Activated T-helper 9 cell treated with anti-CD3 and anti-CD28 coated beads, Interleukin-2, amount 50 U/mL, for 16 hours (primary cell): ENCODE measurements at regions not wholly inside any gene's neighbourhood (a gene's known extent, or its start where the extent isn't known, plus 50 kb on each side); places are given as distances from the start of the nearest gene placed in this dataset.
"Not testable (repeated sequence)": the region's sequence is repeated elsewhere in the genome, so short reads cannot be mapped to it uniquely, and the experiment has no call there.

Source experiments
- DNase-seq: peaks from one replicate; pipeline ENCODE4 v3.0.0-alpha.2; 2020; ENCODE audit warnings: low read depth

DNA sequence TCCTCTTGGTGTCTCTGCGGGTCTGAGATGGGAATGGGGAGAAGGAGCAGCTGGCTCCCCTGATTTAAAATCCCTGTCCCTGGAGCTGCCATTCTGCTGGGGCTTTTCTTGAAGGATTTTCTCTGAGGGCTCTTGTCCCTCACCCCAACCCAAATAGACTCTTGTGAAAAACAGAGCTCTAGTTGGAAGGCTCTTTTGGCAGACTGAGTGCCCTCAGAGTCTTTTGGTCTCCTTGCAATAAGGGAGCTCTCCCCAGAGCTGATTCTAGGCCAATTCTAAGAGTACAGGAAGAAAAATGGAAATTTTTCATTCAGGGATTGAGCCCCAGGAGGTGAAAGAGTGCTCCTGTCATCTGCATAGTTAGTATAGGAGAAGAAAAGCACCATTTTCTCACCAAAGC lies 238.3 kb downstream of the COG6 start:
- DNase-seq, result no peak

DNA sequence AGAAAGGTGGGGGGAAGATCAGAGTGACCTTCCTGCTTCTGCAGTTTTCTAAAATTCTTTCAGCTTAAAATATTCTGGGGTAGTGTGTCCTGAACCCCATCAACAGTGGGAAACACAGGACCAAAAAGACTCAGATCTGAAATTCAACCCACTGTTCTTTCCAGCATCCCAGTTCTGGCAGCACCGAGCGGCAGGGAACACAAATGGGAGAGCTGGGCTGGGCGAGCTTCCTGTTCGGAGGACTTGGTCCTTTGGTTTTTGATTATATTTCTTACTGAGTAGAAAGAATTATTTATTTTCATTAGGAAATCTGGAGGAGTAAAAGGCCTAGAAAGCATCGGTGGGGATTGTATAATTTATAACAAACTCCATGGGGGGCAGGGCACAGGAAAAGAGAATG lies 239.1 kb downstream of the COG6 start:
- DNase-seq, result no peak

DNA sequence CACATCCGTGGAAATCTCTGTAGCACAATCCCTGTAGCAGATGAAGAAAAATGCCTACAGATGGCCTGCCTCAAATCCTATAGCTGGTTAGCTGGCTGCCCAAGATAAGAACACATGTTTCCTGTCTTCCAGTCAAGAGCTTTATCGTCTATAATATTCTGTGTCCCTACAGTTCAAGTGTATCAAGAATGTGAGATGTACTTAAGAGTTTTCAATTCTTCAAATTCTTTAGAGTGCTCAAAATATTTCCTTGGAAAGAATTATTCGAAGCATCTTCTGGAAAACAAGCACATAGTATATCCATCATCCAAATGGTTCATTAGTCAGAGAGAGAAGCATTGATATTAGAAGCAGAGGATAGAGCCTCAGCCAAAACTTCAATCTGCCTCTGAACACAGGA lies 239.8 kb downstream of the COG6 start:
- DNase-seq, result no peak

DNA sequence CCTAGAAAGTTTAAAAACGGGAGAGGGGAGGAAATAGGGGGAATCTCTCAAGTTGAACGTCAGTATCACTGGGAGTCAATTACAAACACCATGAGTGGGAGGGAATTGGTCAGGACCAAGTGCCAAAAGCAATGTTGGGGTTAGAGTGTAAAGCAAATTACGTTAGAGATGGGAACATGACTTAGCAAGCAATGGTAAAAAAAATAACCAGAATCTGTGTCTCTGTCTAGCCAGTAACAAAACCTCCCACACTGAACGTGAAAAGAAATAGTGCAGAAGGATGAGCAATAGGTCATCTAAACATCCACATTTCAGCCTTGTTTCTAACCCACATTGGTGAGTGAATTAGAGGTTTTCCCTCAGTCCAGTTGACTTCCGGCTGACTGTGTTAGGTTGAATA lies 242.2 kb downstream of the COG6 start:
- DNase-seq, result no peak

DNA sequence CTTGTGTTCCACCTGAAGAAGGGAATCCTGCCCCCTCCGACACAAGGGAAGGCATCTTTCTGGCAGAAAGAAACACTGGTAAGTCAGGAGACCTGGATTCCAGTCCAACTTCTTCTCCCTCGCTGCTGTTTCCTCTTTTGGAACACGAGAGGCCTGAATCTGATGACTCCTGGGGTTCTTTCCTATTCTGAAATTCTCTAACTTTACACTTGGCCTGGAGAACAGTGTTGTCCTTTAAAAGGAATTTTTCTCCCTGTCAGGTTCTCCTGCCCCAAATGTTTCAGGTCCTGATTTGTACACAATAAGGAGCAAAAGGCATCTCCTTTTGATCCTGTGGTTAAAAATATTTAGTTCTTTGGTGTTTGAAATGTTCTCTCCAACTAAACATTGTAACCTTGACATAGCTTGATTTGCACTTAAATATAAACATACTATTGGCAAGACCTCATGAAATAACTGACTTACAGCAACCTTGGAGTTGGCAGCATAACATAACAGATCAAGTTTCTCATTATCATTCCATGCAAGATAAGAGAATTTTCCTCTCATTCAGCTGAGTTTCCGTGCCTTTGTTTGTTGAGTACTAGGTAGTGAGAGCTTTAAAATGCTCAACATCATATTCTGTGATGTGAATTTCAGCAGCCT lies 244.8 kb downstream of the COG6 start:
- DNase-seq, result no peak

DNA sequence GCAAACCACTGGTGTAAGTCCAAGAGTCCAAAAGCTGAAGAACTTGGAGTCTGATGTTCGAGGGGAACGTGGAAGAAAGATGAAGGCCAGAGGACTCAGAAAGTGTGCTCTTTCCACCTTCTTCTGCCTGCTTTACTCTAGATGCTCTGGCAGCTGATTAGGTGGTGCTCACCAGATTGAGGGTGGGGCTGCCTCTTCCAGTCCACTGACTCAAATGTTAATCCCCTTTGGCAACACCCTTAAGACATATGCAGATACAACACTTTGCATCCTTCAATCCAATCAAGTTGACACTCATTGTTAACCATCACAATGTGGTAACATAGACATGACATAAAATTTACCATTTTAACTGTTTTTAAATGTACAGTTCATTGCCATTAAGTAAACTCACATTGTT lies 249.5 kb downstream of the COG6 start:
- DNase-seq, result no peak

DNA sequence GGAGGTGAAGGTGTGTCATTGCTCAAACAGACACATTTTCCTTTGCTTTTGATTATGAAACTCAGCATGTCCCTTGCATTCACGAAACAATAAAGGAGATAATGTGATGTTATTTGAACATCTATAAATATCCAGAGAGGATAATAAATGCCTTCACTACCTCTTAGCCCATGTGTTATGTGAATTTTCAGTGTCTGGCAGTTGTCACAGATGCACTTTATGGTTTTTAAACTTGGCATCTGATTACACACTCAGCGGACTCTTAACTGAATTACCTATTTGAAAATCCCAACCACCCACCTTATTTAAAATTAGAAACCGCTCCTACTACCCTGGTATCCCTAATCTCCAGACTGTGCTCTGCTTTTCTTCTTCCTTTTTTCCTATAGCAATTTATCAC lies 254.2 kb downstream of the COG6 start:
- DNase-seq, result no peak

DNA sequence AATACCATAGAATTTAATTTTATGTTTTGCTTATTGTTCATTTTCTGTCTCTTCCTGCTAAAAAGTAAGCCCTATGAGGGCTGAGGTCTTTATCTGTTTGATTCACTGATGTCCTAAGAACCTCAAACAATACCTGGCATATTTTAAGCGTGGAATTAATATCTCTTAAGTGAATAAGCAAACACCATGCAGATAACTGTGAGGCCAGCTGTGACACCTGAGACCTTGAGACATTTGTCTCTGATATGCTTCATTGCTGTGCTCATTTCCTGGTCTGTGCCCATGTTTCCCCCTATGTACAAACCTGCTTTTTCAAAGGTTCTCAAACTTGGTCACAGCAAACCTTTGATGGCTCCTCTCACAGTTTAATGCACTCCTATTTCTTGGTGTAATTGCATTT lies 254.6 kb downstream of the COG6 start:
- no peak for DNase-seq

DNA sequence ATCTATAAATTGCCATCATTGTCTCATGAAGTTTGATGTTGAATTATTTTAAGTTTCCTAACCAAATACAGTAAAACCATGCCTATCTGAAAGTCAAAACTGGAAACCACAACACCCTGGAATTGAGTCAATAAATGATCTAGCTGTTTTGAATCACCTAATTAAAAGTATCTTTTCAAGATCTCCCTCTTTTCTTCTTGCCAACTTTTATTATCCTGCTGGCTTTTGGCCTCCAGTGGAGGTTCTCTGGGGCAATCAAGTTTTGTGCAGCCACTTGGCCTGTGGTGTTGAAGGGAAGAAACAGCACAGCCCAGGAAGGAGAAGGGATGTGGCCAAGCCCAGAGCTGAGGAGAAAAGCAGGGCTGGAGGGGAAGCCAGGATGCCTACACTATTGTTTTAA lies 255.4 kb downstream of the COG6 start:
- no peak for DNase-seq

DNA sequence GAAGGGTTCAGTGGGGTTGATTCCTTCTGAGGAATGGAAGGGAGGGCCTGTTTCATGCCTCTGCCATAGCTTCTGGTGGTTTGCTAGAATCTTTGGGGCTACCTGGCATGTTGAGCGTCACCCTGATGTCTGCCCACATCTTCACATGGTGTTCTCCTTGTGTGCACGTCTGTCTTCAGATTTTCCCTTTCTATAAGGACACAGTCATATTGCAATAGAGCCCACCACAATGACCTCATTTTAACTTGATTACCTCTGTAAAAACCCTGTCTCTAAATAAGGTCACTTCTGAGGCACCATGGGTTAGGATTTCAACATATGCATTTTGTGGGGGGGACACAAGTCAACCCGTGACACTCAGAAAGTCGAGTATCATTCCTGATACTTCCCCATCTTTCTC lies 257.9 kb downstream of the COG6 start:
- DNase-seq, result no peak

DNA sequence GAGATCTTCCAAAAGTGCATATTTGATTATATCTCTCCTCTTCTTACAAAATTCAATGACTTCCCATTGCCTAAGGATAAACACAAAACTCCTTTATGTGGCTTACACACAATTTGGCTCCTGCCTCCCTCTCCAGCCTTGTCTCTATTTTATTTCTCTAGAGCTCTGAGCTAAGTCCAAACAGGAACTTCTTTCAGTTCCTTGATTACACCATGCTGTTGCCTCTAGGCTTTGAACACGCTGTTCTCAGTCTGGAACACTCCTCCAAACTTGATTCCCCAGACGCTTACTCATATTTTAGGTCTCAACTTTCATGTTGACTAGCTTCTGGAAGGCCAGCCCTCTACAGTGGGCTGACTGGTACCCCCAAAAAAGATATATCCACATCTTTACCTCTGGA lies 258.5 kb downstream of the COG6 start:
- no peak for DNase-seq

DNA sequence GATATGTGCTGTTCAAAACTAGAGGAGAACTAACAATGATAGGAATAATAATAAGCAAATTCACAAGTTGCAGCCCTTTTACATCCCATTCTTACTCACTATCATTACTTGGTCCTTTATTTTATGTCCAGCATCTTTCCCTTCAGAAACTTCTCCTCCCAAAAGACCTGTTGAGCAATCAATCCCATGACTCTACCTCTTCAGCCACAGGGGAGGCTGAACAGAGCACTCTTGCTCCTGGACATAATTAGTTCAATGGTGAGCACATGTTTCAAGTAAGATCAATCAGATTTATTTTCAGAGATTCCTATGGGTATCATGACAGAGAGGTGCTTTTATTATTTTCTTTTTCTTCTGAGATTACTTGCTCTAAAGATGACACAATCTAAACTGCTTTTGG lies 260.0 kb downstream of the COG6 start:
- DNase-seq, result no peak

DNA sequence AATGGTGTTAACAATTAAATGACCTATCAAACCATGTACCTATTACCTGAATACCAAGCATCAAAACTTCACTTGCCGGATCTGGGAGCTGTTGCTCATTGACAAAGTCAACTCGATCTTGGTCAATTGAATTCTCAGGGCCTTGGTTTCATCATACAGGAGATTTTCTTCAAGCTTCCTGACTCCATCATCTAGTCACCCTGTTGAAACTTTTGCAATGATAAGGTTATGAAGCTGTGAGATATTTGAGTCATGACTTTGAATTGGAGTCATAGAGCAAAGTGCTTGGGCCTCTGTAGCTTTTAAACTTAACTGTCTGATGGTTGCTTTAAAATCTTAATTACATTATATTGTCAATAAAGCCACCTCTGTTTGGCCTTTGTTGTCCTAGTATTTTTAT lies 260.9 kb downstream of the COG6 start:
- DNase-seq, result no peak

DNA sequence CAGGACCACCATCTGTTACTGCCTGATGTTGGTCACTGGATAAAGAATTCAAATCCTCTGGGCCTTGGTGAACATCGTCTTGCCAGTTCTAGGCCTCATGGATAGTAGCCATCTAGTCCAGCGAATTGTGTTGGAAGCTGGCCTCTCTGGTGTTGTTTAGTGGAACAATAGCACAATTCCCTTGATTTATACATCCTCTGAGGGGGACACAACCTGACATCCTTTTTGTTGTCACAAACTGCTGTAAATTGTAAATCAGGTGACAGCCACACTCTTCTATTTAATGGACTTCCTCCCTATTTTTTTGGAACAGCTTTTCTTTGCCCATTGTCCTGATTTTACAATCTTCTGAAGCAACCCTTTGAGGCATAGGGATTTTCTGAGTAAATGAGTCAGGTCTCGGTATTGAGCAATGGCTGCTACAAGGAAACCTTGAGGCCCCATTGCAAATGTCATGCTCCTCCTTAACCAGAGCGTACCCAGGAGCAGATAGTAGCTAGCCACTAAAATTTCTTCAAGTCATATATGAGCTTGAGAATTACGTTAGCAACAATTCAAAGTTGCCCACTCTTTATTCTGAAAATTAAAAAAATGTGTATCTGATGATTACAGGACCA lies 263.3 kb downstream of the COG6 start:
- no peak for DNase-seq

DNA sequence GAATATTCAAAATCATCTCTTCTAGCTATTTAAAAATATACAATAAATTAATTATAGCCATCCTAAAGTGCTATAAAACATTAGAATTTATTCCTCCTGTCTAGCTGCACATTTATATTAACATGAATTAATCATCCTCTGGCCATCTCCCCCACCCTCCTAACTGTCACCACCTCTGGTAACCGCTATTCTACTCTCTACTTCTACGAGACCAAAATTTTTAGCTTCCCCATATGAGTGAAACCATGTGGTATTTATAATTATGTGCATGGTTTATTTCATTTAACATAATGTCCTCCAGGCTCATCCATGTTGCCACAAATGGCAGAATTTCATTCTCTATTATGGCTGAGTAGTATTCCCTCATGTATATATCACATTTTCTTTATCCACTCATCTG lies 265.2 kb downstream of the COG6 start:
- DNase-seq, result no peak

DNA sequence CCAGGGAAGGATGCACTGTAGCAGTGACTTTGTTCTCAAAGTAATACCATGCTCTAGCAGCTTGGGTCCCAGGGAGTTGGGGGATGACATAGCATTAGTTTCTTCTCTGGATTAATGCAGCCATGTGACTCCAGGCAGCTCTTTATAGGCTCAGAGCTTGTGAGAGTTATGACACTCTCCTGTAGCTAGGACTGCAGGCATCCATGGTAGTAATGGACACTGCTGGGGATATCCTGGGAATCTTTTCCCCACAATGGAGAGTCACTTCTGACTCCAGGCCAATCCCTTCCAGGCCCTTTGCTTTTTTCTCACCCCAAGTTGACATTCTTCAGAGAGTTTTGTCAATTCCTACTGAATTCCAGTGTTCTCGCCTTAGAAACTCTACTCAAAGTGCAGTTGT lies 270.9 kb downstream of the COG6 start:
- DNase-seq, result no peak

DNA sequence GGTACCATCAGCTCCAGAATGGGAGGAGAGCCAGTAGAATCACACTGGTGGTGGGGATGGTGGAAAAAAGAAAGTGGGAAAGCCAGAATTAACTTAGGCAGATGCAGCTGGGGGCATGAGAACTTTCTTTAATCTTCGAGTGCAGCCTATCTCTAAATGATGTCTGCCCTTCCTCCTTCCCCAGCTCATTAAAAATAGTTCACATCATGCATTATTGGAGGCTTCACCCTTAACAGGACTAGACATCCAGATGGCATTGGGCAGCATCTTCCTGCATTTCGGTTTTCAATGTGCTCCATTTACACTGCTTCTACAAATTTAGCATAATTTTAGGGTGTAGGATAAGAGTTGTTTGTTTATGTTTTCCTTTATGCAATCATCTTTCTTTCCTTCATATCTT lies 272.8 kb downstream of the COG6 start:
- no peak for DNase-seq

DNA sequence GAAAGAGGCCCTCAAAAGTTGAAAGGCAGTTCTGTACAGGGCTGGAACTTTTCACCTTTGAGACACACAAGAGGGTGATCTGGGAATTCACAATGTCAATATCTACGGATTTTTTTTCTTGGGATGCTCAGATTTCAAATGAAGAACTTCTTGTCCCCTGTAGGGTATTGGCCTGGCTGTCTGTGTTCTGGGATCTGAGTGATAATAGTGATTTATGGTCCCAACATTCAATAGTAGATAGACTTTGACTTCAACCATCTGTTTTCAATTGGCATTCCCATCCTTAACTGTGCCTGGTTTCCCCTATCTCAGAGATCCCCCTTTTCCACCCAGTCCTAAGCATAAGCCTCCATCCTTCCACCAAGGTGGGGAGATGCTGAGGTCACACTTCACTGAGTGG lies 274.1 kb downstream of the COG6 start:
- no peak for DNase-seq

DNA sequence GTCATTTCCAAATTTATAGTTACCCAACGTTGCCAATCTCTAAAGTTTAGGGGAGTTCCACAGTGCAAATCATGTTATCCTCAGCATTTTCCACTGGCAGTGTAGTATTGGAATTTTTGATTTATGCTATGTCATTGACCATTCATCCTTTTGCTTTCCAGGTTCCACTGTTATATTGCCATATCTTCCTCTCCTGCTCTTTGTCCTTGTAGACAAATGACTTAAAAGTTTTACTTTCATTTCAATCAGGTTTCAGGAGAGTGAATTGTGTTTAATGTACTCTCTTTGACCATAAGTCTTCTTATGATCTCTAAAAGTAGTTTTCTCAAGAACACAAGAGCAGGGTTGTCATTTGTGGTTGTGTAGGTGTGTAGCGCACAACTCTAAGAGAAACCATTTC lies 274.6 kb downstream of the COG6 start:
- DNase-seq, result no peak

DNA sequence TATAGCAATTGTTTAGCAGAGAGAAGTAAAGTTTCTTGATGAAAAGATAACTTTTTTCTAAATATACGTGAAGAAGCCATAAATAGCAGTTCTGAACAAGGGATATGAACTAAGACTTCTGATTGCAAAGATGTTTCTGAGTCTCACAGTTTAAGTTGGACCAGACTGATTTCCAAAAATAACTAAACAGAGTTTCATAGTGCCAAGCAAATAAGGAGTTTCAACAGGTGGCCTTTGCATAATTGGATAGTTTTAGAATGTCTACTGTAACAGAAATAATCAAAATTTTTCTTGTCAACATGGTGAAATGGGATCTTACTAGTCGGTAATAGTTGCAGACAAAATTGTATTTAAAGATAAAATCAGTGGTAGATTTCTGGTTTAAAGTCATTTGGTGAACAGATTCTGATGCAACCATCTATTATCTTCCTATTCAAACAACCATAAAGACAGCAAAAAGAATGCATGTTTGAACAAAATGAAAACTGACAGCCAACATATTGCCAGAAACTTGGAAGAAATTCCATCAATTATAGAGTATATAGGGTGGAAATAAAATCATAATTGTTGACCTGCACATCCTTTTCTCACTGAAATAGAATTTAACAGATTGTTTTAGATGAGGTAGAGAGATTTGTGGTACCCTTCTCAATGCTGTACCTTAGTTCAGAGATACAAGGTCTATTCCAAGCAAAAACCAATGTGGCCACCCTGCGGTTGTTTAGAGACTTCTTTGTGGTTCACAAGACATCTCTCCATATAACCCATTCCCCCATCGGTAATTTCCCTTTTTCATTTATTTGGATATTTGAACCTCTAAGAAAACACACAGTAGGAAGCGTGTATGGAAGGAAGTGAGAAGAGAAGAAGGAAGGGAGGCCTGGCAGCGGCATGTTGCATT lies 275.3 kb downstream of the COG6 start:
- DNase-seq, result no peak

DNA sequence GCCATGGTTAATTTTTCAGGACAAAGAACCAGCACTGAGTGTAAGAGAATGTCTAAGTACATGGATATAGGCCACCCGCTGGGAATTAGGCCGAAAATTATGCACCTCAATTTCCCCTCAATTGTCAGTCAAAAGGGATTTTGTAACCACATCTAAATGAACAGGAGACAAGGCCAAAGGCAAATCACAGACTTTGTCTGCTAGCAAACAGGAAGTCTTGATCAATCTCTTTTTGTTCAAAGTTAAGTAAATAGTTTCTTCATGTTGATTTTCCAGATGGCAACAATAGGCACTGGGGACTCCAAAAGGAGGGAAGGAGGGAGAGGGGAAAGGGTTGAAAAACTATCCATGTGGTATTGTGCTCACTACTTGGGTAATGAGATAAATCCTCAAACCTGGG lies 276.0 kb downstream of the COG6 start:
- no peak for DNase-seq

DNA sequence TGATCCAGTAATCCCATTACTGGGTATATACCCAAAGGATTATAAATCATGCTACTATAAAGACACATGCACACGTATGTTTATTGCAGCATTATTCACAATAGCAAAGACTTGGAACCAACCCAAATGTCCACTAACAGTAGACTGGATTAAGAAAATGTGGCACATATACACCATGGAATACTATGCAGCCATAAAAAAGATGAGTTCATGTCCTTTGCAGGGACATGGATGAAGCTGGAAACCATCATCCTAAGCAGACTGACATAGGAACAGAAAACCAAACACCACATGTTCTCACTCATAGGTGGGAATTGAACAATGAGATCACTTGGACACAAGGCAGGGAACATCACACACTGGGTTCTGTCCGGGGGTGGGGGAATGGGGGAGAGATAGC lies 277.1 kb downstream of the COG6 start:
- DNase-seq, result not testable (repeated sequence)

DNA sequence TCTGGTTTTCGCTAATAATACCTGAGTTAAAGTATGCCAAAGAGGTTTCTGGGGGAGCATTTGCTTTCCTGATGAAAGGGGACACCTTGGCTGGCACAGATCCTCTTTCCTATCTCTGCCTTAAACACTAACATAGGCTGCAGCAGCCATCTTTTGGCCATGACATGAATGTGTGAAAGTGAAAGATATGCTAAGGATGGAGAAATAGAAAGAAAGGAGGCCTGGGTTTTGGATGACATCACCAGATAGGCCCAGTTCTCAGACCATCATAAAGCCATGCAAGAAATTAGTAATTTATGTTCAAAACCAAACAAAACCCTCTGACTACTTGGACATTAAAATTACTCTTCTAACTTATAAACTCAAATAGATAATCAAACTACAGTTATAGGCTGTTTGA lies 279.7 kb downstream of the COG6 start:
- no peak for DNase-seq
